MM.1S (cell line): ENCODE measurements at regions not wholly inside any gene's neighbourhood (a gene's known extent, or its start where the extent isn't known, plus 50 kb on each side); places are given as distances from the start of the nearest gene placed in this dataset.

ENCODE experiments used
- DNase-seq: peaks from one replicate; pipeline ENCODE4 v3.0.0-alpha.2; 2015
- H2AFZ ChIP-seq: fragments of 300-600 bp; sonication (generic); 2 replicates; pipeline ENCODE4 v1.6.0; 2016; ENCODE audit warnings: antibody characterized with exemption, low read length
- H3F3A ChIP-seq: fragments of 300-600 bp; sonication (generic); 2 replicates; pipeline ENCODE4 v1.6.1; 2016; ENCODE audit warnings: mild to moderate bottlenecking, antibody characterized with exemption, low read length, moderate library complexity, mixed read lengths; ENCODE audit not compliant: insufficient read depth
- H3K27ac ChIP-seq: fragments of 300-600 bp; sonication (generic); 2 replicates; pipeline ENCODE4 v1.5.1; 2016; ENCODE audit warnings: mild to moderate bottlenecking, low read length
- H3K27me3 ChIP-seq: fragments of 300-600 bp; sonication (generic); replicated peaks from 2 replicates; pipeline ENCODE4 v1.6.0; 2016; ENCODE audit warnings: low read length; ENCODE audit not compliant: insufficient read depth
- H3K36me3 ChIP-seq: fragments of 300-600 bp; sonication (generic); replicated peaks from 2 replicates; pipeline ENCODE4 v1.6.1; 2016; ENCODE audit warnings: mild to moderate bottlenecking, low read length, mixed read lengths; ENCODE audit not compliant: insufficient read depth
- H3K4me1 ChIP-seq: fragments of 300-600 bp; sonication (generic); 2 replicates; pipeline ENCODE4 v1.6.1; 2016; ENCODE audit warnings: low read length, mixed read lengths
- H3K4me2 ChIP-seq: fragments of 300-600 bp; sonication (generic); 2 replicates; pipeline ENCODE4 v1.6.0; 2016; ENCODE audit warnings: low read depth, low read length
- H3K4me3 ChIP-seq: fragments of 300-600 bp; sonication (generic); 2 replicates; pipeline ENCODE4 v1.5.1; 2016; ENCODE audit warnings: low read length, mixed read lengths
- H3K79me2 ChIP-seq: fragments of 300-600 bp; sonication (generic); 2 replicates; pipeline ENCODE4 v1.6.1; 2016; ENCODE audit warnings: mixed run types, low read length, mixed read lengths
- H3K9ac ChIP-seq: fragments of 300-600 bp; sonication (generic); 2 replicates; pipeline ENCODE4 v1.6.1; 2016; ENCODE audit warnings: low read length, mixed read lengths
- H3K9me2 ChIP-seq: fragments of 300-600 bp; sonication (generic); replicated peaks from 2 replicates; pipeline ENCODE4 v1.6.1; 2016; ENCODE audit warnings: mild to moderate bottlenecking, low read length, mixed read lengths; ENCODE audit not compliant: insufficient read depth
- H3K9me3 ChIP-seq: fragments of 300-600 bp; sonication (generic); replicated peaks from 2 replicates; pipeline ENCODE4 v1.6.1; 2016; ENCODE audit warnings: mild to moderate bottlenecking, low read length, mixed read lengths; ENCODE audit not compliant: insufficient read depth
- H4K20me1 ChIP-seq: fragments of 300-600 bp; sonication (generic); 2 replicates; pipeline ENCODE4 v1.6.1; 2016; ENCODE audit warnings: mild to moderate bottlenecking, low read length, moderate library complexity, mixed read lengths; ENCODE audit not compliant: insufficient read depth
- EZH2 ChIP-seq: fragments of 300-600 bp; sonication (generic); optimal IDR thresholded peaks from 2 replicates; pipeline ENCODE3; 2017; ENCODE audit warnings: low read depth, mild to moderate bottlenecking, antibody characterized with exemption, low read length, mixed read lengths
- EZH2phosphoT487 ChIP-seq: fragments of 300-600 bp; sonication (generic); IDR thresholded peaks from 2 replicates; pipeline ENCODE4 v1.6.1; 2018; ENCODE audit warnings: antibody characterized with exemption, low read length
- TF ChIP-seq, protein P1 (sequence below): fragments of 300-600 bp; sonication (generic); IDR thresholded peaks from 2 replicates; pipeline ENCODE4 v1.5.1; 2016; ENCODE audit warnings: antibody characterized with exemption, low read length, mixed read lengths

DNA sequence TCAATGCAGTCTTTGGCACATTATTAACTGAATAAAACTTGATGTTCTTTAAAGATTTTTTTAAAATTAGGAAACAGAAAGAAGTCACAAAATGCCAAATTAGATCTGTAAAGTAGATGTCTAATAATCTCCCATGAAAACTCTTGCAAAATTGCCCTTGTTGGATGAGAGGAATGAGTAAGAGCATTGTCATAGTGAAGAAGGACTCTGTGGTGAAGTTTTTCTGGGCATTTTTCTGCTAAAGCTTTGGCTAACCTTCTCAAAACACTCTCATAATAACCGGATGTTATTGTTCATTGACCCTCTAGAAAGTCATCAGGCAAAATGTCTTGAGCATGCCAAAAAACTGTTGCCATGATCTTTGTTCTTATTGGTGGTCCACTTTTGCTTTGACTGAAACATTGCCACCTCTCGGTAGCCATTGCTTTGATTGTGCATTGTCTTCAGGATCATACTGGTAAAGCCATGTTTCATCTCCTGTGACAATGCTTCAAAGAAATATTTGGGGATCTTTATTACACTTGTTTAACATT, 549.3 kb downstream of the LIG4 start:
- H3K9me3 ChIP-seq: no peaks in the 10 kb centered on the region
- DNase-seq: no peak
- H3K79me2 ChIP-seq: no peaks in the 10 kb centered on the region

DNA sequence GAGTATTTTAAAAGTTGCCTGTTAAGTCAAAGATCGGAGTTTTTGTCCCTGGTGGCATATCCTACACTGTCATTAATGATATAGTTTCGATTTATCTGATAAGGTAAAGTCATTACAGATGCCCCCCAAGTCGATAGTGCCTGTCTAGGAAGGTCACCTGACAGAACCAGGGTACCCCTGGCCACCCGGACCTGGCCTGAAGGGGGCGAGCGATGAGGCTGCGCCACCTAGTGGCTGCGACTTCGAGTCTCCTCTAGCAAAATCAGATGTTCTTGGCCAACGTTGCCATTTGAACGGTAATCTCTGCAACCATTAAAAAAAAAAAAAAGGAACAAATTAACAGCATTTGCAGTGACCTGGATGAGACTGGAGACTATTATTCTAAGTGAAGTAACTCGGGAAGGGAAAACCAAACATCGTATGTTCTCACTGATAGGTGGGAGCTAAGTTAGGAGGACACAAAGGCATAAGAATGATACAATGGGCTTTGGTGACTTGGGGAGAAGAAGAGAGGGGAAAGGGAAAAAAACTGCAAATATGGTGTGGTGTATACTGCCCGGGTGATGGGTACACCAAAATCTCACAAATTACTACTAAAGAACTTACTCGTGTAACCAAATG, 565.1 kb downstream of the LIG4 start:
- H3K27ac ChIP-seq: no peak overlapping the region
- peak; percentile 44 for DNase-seq
- no peaks in the 10 kb centered on the region for H3K4me1 ChIP-seq
- no peak for TF ChIP-seq EZH2phosphoT487
- TF ChIP-seq, protein P1, sequence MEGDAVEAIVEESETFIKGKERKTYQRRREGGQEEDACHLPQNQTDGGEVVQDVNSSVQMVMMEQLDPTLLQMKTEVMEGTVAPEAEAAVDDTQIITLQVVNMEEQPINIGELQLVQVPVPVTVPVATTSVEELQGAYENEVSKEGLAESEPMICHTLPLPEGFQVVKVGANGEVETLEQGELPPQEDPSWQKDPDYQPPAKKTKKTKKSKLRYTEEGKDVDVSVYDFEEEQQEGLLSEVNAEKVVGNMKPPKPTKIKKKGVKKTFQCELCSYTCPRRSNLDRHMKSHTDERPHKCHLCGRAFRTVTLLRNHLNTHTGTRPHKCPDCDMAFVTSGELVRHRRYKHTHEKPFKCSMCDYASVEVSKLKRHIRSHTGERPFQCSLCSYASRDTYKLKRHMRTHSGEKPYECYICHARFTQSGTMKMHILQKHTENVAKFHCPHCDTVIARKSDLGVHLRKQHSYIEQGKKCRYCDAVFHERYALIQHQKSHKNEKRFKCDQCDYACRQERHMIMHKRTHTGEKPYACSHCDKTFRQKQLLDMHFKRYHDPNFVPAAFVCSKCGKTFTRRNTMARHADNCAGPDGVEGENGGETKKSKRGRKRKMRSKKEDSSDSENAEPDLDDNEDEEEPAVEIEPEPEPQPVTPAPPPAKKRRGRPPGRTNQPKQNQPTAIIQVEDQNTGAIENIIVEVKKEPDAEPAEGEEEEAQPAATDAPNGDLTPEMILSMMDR: peak; percentile 86
- H3K9me2 ChIP-seq: no peaks in the 10 kb centered on the region
- H3K36me3 ChIP-seq: no peaks in the 10 kb centered on the region
- H3K79me2 ChIP-seq: no peaks in the 10 kb centered on the region
- no peaks in the 10 kb centered on the region for H3F3A ChIP-seq
- no peak overlapping the region for H3K4me3 ChIP-seq
- H3K9me3 ChIP-seq: no peaks in the 10 kb centered on the region
- H2AFZ ChIP-seq: no peak overlapping the region
- H3K4me2 ChIP-seq: no peak overlapping the region
- H4K20me1 ChIP-seq: no peaks in the 10 kb centered on the region
- H3K27me3 ChIP-seq: no peaks in the 10 kb centered on the region
- no peak overlapping the region for H3K9ac ChIP-seq

More for the DNA sequence above, 549.3 kb downstream of the LIG4 start:
- H3K4me3 ChIP-seq: no peak overlapping the region
- no peaks in the 10 kb centered on the region for H3K36me3 ChIP-seq
- no peaks in the 10 kb centered on the region for H3F3A ChIP-seq
- H3K9me2 ChIP-seq: no peaks in the 10 kb centered on the region
- no peaks in the 10 kb centered on the region for H4K20me1 ChIP-seq
- no peak for TF ChIP-seq EZH2phosphoT487
- TF ChIP-seq, protein P1: no peak
- TF ChIP-seq EZH2: no peak
- no peaks in the 10 kb centered on the region for H3K4me1 ChIP-seq
- no peak overlapping the region for H3K4me2 ChIP-seq
- H3K27ac ChIP-seq: no peak overlapping the region
- H2AFZ ChIP-seq: no peak overlapping the region
- no peaks in the 10 kb centered on the region for H3K27me3 ChIP-seq
- no peak overlapping the region for H3K9ac ChIP-seq

DNA sequence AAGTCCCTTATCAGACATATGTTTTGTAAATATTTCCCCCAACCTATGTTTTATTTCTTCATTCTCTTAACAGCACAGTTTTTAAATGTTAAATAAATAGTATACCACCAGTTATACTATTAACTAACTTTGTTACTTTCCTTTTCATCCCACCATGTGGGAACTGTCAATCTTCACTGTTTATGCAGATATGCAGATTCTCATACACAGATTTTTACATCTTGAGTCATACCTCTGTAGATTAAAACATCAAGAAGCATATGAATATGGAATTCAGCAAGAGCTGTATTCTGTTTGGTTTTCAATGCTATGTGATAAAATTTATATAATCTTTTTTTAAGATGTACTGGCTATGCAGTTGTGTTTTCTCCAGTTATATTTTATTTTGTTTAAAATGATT, 566.3 kb downstream of the LIG4 start:
- no peak for DNase-seq
- H3K27ac ChIP-seq: no peak overlapping the region
- TF ChIP-seq, protein P1: no peak
- no peak for TF ChIP-seq EZH2

More for the DNA sequence above, 566.3 kb downstream of the LIG4 start:
- H3K9me2 ChIP-seq: no peaks in the 10 kb centered on the region
- H3K27me3 ChIP-seq: no peaks in the 10 kb centered on the region
- H3K36me3 ChIP-seq: no peaks in the 10 kb centered on the region
- H3K4me2 ChIP-seq: no peak overlapping the region
- H3K4me3 ChIP-seq: no peak overlapping the region
- no peak overlapping the region for H3K9ac ChIP-seq
- H3K9me3 ChIP-seq: no peaks in the 10 kb centered on the region
- no peak overlapping the region for H2AFZ ChIP-seq
- no peaks in the 10 kb centered on the region for H3K79me2 ChIP-seq
- no peaks in the 10 kb centered on the region for H4K20me1 ChIP-seq
- no peaks in the 10 kb centered on the region for H3K4me1 ChIP-seq
- H3F3A ChIP-seq: no peaks in the 10 kb centered on the region
